HG02943 (cell line): ENCODE measurements at regions not wholly inside any gene's neighbourhood (a gene's known extent, or its start where the extent isn't known, plus 50 kb on each side); places are given as distances from the start of the nearest gene placed in this dataset.

Experiments
- ATAC-seq: cut with Tn5 transposase; IDR thresholded peaks from one replicate; pipeline ENCODE4 v1.9.1; 2021; ENCODE audit warnings: mild to moderate bottlenecking, low read depth, moderate library complexity; ENCODE audit not compliant: unreplicated experiment

DNA sequence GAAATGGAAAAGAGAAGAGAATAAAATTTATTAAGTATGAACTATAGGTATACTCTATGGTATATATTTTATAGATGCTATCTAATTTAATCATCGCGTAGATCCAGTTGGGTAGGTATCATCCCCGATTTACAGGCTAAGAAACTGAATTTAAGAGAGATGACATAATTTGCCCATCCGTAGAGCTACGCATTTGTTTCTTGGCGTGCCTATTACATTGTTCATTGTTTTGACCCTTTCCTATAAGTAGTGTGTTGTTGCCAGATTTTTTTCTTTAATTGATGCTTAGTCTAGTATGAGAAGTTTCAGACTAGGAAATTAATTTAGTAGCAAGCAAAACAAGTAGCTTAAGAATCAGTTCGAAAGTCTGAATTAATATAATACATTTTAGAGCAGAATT is 205.7 kb upstream of the NPSR1 start:
- no peak for ATAC-seq

GRCh38 chr7:34453150-34453549 is 204.9 kb upstream of the NPSR1 start:
- no peak for ATAC-seq

- ATAC-seq: no peak
Measured at GRCh38 chr7:34454381-34454780, 203.6 kb upstream of the NPSR1 start.

GRCh38 chr7:34457329-34457728 is 200.7 kb upstream of the NPSR1 start:
- ATAC-seq: no peak

- no peak for ATAC-seq
Measured at GRCh38 chr7:34463830-34464229, 194.2 kb upstream of the NPSR1 start.

DNA sequence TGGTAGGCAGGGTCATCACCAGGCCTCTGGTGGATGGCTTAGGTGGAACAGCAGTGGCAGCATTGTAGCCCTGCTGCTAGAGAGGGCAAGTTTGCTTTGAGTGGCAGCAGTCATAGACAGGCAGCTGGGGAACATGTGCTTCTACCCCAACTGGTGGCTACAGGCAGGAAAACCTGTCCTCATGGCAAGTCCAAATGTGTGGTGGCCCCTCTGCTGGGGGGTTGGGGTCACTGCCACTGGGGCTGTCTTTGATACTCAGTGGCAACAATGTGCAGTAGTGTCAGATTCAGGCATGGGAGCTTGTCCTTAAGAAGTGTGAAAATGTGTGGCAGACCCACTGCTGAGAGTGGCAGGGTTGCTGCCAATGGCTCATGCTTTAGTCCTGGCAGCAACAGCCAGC is 186.2 kb upstream of the NPSR1 start:
- ATAC-seq: no peak

- no peak for ATAC-seq
Measured at GRCh38 chr7:34486371-34486770, 171.6 kb upstream of the NPSR1 start.

GRCh38 chr7:34487391-34488115 is 170.5 kb upstream of the NPSR1 start:
- no peak for ATAC-seq

DNA sequence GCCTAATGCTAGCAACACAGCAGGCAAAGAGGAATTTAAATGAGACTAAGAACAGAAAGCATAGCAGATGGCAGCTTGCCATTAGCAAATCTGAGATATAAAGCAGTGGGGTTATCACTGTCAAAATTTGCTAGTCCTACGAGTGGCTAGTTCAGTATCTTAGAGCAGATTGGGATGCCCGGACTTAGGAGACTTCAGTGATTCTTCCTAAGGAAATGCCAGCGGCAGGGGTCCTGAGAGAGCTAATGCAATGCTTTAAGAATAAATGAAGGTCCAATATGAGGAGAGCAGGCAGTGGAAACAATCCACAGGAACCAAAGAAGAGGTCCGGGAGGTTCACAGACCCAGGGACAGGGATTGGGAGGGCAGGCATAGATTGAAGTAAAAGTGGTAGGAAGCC is 169.3 kb upstream of the NPSR1 start:
- no peak for ATAC-seq

DNA sequence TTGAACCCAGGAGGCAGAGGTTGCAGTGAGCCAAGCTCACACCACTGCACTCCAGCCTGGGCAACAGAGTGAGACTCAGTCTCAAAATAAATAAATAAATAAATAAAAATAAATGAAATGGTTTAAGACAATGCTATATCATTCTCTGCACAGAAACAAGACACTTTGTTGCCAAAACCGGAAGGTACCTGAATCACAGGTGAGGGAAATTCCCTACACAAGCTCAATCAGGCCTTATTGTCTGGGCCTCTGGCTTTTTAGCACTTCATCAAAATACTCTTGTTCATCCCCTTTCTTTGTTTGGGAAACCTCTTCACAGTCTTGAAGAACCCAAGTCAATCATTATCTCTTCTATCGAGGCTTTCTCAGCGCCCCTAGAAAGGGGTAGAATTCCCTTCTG is 166.1 kb upstream of the NPSR1 start:
- ATAC-seq: no peak

DNA sequence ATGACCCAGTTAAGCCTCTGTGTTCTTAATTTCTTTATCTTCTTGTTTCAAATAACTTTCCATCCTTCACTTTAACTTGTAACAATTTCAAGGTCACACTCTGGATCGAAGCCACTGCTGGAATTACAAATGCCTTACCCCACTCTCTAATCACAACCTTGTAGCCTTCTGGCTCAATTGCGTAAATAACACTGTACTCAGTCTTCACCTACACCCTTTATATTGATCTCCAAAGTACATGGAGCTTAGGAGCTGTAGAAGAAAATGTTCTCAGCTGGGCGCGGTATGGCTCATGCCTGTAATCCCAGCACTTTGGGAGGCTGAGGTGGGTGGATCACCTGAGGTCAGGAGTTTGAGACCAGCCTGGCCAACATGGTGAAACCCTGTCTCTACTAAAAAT is 164.3 kb upstream of the NPSR1 start:
- ATAC-seq: no peak

GRCh38 chr7:34497153-34497777 is 160.8 kb upstream of the NPSR1 start:
- ATAC-seq: no peak

DNA sequence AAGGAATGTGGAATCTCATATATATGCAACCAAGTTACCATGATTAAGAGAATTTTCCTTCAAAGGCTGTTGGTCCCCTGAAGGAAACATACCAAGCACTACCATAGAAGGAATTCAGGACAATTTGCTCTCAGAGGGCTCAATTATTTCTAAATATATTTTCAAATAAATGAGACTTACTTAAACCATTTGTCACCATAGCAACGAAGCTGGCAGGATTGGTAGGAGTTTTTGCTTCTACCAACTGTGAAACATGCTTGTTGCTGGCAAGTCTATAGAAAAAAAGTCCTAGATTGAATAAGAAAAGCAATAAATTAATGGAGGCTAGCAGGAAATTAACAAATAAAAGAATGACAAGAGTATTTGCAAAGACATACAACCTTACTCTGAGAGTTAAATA is 156.9 kb upstream of the NPSR1 start:
- no peak for ATAC-seq

DNA sequence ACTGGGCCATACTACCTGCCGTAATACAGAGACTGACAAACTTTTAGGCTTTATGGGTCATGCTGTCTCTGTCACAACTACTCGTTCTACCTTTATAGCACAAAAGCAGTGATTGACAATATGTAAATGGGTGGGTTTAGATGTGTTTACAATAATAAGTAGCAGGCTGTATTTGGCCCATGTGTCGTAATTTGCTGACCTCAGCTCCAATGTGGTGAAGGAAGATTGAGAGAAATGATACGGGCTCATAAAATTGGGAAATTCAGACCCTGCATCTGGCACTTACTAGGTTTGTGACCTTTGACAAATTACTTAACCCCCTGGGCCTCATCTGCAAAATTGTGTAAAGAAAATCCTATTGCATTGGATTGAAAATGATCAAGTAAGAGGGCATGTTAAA is 150.8 kb upstream of the NPSR1 start:
- ATAC-seq: no peak

DNA sequence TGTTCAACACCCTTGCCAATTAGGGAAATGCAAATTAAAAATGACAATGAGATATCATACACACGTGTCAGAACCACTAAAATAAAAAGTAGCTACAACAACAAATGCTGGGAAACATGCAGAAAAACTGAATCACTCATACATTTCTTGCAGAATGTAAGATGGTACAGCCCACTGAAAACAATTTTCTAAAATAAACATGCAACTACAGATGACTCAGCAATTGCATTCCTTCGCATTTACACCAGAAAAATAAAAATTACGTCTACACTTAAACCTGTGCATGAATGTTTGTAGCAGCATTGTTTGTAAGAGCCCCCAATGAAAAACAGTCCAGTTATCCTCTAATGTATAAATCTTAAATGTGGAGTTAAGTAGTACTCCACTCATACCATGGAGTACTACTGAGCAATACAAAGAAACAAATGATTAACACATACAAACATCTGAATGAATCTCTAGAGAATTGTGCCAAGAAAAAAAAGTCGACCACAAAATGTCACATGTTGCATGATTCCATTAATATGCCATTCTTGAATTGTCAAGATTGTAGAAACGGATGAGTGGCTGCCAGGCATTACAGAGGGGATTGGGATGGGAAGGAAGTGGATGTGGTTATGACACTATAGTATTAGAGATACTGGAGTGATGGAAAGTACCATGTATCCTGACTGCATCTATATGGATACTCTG is 134.6 kb upstream of the NPSR1 start:
- no peak for ATAC-seq

GRCh38 chr7:34530259-34530658 is 127.8 kb upstream of the NPSR1 start:
- ATAC-seq: no peak

DNA sequence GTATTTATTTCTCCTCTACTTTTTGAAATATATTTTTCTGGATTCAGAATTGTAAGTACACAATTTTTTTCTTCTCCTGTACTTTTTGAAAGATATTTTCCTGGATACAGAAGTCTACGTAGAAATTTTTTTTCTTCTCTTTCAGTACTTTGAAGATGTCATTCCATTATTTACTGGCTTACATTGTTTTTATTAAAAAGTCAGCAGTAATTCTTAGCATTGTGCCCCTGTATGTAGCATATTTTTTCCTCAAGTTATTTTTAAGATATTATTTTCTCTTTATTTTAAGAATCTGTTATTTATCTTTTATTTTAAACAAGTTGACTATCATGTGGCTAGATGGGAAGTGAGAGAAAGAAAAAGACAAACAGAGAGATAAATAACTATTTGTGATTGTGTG is 119.0 kb upstream of the NPSR1 start:
- no peak for ATAC-seq

- ATAC-seq: no peak
Measured at GRCh38 chr7:34544621-34545020, 113.4 kb upstream of the NPSR1 start.

DNA sequence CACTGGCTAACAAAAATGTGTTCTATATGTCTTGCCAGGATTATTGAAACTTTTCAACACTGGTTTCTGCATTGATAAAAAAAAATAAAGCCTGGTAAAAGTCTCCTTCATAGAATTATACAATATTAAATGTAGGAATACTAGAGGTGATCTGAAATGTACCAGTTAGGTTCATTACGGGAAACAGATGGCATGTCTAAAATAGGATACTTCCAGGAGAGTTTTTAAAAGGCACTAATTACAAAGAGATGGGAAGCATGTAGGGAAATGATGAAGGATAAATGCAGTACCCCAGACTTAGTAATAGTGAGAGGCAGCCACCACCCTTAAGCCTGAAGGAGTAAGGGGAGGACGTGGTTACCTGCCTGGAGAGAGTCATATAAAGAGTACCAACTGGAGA is 107.0 kb upstream of the NPSR1 start:
- no peak for ATAC-seq

DNA sequence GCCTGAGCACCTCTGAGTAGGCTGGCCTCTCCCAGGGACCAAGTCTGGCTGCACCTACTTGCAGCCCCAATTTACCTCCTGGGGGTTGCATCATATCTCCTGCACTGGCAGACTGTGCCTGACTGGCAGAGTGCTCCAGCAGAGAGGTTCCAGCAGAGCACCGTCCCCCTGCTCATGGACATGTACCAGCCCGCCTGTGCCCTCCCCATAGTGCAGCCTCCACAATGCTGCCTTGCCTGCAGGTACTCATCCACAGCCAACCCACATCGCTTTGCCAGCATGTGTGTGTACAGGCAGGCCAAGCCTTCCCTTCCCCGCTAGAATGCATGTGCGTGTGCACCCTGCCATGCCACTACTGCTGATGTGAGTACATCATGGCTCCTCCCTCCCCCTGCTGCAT is 105.5 kb upstream of the NPSR1 start:
- no peak for ATAC-seq

GRCh38 chr7:34558022-34558421 is 100.0 kb upstream of the NPSR1 start:
- ATAC-seq: no peak

DNA sequence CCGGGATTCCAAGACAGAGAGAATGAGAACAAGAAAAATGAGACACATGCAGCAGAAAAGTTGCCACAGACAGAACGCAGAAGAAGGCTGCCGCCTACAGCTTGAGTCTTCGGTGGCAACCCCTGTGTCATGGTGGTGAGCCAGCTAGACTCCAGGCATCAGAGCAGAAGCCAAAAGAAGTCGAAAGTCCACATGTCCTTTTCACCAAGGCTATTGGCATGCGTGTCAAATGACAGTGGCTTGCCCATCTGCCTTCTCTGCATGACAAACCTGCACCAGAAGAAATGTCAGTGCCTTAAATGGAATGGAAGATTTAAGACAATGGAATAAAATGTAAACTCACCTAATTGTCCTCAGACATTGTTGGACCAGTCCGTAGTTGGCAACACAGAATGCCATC is 93.9 kb upstream of the NPSR1 start:
- ATAC-seq: no peak
